GM18858 (cell line): ENCODE measurements at regions not wholly inside any gene's neighbourhood (a gene's known extent, or its start where the extent isn't known, plus 50 kb on each side); places are given as distances from the start of the nearest gene placed in this dataset.

ENCODE experiments used
- ATAC-seq: cut with Tn5 transposase; IDR thresholded peaks from one replicate; pipeline ENCODE4 v1.9.1; 2021; ENCODE audit not compliant: unreplicated experiment

DNA sequence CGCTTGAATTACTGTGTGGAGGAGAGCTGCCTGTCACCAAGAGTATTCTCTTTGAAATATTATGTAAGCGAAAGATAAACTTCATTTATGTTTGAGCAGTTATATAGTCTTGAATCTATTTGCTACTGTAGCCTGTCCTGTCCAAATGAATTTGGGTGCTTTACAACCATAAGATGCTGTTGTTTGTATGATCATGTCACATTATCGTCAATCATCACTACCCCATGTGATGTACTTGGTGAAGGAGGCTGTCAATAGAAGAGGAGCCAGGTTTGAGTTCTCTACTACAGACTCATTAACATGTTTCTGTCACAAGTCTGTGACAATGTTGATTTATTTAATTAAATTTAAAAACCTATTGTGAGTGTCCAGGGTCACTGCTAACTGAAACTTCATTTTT, 403.3 kb upstream of the MEF2C start:
- no peak for ATAC-seq

DNA sequence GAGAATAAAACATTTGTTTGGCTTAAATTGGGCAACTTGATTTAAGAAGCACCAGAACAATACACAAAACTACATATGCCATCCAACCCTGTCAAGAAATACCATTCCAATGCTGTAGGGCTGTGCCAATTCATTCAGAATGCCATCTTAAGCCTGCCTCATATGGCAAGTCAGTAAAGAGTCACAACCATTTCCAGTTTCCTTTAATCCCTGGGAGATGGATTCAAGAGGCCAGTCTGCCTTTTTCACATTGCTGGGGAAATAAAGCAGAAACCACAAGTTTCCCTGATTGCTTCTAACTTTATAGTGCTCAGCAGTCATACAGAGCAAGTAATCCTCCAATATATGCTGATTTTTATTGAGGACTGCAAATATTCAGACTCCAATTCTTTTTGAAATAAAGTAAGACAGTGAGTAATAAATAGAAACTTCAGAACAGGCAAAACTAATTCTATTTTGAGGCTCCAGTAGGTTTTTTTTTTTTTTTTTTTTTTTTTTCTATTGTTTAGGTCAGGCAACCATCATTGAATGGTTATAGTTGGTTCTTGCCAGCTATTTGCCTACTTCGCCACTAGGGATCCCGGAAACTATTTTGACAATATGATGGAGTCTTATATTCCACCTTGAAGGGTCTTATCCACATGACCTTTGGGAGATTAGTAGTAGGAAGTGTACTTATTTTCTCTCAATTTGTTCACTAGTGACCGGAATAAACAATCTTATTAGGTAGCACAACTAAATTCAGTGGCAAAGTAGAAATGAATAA, 400.9 kb upstream of the MEF2C start:
- no peak for ATAC-seq

GRCh38 chr5:89282554-89283510, 399.8 kb upstream of the MEF2C start:
- no peak for ATAC-seq

DNA sequence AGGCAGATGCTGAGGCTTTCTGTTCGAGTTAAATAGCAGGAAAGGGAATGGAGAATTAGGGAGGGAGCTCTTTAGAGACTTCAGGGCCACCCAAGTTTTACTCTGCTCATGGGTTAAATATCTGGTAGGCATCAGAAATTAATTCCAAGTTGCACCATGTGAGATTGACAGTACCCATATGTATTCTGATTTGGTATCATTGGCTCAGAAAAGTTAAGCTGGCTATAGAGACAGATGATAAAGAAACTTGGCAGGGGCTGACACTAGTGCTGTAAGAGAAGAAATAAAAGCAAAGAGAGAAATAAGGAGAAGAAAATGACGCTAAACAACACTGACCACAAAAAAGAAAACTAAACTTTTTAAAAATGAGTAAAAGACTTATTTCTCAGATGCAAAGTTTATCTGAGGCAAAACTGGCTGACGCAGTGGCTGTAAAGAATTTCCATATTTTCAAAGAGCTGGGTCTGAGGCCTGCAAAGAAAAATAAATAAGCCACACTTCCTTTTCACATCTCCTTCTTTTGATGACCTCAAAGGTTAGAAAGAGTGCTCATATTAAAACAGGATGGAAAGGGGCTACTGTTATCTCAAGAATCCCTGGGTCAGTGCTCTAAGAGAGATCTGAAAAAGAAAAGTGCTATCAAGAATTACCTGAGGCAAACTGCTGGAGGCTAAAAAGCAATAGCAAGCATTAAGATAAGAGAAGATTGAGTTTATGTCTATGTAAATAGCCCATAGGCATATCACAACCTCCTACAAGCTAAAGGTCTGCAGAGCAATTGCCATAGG, 399.0 kb upstream of the MEF2C start:
- no peak for ATAC-seq

DNA sequence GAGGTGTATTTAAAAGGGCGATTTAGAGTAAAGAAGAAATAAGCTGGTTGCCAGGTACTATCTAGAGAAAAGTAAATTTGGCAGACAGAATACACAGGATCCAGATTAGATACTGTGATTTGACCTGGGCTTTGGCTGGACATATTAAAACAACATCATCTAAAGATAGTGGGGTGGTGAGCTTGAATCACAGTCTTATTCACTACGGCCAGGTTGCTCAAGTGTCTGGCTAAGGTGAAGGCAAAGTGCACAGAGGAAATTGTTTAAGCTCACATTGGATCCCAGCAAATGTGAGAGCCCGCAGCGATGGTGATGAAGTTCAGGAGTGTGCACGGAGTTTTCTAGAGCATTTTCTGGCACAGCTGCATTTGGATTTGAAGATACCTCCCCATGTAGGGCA, 398.2 kb upstream of the MEF2C start:
- ATAC-seq, result no peak

DNA sequence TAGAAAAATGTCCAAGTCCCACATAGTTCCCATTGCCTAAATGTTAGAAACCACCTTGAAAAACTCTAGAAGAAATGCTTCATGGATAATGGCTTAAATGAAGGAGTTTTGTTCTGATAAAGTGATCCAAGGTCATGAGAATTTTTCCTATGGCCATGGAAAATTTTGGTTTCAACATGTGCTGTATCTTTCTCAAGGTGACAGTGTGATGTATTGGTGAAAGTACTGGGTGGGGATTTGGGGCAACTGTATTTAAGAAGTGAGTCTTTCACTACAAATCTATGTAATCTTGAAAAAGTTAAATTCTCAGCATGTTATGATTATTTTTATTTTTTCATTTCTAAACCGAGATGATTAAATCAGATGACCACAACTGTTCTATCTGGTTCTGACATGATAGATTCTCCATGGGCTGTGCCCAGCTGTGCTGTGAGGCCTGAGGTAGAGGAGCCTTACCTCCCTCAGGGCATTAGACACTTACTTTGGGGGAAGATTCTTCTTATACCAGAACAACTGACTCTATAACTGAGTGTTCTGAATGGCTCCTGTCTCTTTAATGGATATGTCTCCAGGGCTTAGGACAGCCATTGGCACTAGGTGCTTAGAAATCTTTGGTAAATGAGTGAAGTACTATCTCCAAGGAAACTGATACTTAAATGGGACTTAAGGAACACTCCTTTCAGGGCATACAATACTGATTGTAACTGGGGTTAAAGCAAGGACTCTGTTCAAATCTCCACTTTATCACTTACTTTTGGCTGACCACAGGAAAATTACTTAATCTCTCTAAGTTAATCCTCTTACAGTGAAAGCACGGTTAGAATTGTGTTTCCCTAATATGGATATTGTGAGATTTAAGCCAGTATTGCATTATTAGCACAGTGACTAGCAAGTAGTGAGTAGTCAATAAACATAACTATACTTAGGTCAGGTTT, 397.4 kb upstream of the MEF2C start:
- ATAC-seq, result no peak

DNA sequence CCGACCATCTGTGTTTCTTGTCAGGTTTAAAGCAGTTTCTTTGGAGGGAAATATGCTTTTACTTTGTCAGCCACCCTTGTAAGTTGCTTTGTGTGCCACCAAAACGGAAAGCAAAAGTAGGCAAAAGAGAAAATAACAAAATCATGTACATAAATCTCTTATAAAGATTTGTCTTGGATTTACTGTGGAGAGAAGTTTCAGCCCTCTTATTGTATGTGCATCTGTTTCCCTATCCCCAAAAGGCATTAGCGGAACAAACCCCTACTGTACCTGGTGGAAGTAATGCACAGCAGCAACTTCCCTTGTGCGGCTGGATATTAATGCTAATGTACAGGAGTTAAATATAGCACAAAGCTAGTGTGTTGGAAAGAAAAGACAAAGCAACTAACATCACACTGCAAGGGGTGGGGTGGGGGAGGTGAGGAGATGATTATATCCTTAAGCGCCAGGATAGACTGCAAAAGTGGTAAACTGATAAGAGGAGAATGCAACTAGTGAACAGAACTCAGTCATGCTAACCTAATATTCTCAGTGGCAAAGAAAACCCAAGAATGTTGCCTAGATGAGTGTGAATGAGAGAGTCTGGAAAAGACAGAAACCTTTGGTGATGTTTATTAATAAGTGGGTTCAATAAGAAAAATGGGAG, 396.5 kb upstream of the MEF2C start:
- no peak for ATAC-seq

DNA sequence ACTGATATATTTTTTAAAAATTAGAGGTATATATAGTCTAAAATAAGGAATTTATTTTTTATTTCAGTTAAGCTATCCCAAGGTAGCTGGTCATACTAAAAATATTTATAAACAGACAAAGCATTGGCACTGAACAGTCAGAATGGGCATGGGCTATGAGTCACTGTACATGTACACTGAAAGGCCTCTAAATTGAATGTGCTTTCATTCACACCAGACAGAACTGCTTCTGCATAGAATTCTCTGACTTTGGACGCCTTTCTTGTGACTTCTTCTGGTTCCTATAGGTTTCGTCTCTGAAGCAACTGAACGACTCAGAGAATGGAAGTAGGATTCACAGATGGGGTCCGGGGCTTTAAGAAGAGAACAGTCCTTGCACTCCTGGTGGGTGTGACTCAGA, 394.8 kb upstream of the MEF2C start:
- ATAC-seq, result no peak

- ATAC-seq, result no peak
Observed at GRCh38 chr5:89276566-89277305, 393.8 kb upstream of the MEF2C start.

GRCh38 chr5:89275066-89275855, 392.3 kb upstream of the MEF2C start:
- no peak for ATAC-seq

DNA sequence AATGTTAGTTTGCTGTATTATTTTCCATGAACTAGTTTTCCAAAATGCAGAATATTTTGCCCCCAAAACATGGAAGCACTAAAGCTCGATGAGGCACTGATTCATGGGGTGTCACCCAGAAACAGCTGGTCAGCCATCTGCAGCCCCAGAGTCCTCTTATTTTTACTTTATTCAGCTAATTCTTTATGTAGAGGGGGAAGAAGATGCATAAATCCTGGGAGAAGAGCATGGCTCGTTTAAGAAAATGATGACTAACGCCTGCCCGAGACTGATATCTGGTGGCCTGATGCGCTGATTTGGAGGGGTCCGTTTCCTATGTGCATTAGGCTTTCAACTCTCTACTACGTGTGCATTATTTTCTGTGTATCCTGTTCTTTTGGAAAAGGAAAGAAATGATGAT, 390.3 kb upstream of the MEF2C start:
- ATAC-seq, result no peak

GRCh38 chr5:89270901-89271300, 387.9 kb upstream of the MEF2C start:
- ATAC-seq, result no peak

GRCh38 chr5:89269721-89270120, 386.7 kb upstream of the MEF2C start:
- no peak for ATAC-seq

DNA sequence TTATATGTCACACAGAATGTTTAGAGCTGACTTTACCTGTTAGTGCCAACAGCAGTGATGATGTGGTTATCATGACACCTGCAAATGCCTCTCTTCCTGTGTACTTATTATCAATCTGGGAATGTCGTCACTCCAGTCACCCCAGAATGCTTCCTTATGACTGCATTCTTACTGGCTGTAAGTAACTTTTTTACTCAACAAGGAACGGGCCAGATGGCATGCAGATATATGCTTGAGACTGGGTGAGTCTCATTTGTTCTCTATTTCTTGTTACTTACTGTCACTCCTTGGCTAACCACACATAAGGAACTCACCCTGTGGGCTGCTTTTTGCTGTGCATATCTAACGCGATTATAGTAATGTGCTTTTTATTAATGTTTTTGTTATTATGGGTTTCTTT, 385.5 kb upstream of the MEF2C start:
- ATAC-seq, result no peak

DNA sequence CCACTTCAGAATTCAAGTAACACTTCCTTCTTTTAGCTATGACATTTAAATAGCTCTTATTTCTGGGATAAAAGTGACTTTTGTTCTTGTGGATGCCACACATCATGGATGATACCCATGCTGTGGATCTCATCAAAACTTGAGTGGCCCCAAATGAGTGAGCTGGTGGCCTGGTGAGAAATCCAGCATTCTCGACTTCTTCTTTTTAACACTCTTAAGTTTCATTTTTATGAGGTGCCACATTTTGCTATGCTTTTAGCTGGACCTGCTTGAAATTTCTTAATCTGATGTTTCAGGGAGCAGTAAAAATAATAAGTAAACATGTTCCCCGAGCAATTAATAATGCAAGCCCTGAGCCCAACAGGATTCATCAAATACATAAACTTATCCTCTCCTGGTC, 384.8 kb upstream of the MEF2C start:
- no peak for ATAC-seq

DNA sequence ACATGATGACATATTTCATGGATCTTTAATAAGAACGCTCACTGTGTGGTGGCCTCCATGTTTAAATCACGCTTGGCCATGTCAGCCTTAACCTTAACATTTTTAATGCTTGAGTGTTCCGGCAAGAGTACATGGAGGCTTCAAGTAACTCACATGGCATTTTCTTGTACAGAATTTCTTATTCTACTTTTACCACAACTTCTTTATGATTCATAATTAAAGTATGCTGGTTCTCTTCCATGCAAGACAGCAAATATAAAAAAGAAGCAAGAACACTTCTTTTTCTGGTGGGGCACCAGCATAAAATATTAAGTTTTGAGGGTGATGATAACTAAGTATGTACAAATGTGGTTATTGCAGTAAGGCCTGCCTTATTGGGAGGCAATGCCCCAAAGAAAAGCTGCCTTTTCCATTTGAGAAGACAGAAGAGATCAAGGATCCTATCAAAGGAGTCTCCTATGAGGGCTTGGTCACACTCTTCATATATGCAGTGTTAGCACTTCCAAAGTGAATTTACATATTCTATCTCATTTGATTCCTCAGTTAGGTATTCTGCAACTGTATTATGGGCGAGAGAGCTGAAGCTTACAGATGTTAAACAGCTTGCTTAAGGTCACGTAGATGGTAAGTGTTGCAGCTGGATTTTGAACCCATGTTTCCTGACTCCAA, 382.7 kb upstream of the MEF2C start:
- ATAC-seq, result no peak

DNA sequence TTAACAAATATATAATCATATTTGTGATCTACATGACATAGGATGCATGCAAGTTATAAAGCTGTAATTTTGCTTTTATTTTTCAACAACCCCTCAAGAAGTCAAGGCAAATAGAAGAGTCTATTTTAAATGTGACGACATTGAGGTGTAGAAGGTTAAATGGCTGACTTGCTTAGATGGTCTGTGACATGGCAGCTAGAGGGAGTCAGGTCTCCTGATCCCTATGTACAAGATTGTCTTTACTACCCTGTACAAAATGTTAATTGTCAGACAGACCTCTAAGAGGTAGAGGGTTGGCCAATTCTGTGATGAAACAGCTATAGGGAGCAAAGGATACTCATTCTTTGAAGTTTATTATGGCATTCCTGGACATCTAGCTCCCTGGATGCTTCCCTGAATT, 380.9 kb upstream of the MEF2C start:
- no peak for ATAC-seq

DNA sequence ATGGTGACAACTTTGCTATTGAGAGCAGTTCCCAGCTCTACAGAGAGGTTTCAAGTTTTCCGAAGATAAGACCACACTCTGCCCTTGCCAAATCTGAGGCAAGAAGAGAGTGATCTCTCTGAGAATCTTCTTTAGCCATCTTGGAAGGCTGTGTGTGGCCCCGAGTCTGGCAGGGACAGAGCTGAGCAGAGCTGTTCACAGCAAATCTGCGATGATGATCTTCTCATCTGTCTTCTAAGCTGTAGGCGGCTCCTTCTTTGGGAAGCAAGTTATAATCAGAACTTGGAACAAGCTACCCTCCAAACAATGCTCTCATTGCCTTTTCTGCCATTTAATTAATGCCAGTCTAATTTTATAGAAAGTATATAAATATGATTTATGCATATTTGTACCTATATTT, 379.0 kb upstream of the MEF2C start:
- no peak for ATAC-seq
